HG03039 (cell line): ENCODE measurements at regions not wholly inside any gene's neighbourhood (a gene's known extent, or its start where the extent isn't known, plus 50 kb on each side); places are given as distances from the start of the nearest gene placed in this dataset.
"Not testable (repeated sequence)": the region's sequence is repeated elsewhere in the genome, so short reads cannot be mapped to it uniquely, and the experiment has no call there.

Experiments
- ATAC-seq: cut with Tn5 transposase; IDR thresholded peaks from one replicate; pipeline ENCODE4 v1.9.1; 2021; ENCODE audit warnings: mild to moderate bottlenecking, moderate library complexity; ENCODE audit not compliant: unreplicated experiment

DNA sequence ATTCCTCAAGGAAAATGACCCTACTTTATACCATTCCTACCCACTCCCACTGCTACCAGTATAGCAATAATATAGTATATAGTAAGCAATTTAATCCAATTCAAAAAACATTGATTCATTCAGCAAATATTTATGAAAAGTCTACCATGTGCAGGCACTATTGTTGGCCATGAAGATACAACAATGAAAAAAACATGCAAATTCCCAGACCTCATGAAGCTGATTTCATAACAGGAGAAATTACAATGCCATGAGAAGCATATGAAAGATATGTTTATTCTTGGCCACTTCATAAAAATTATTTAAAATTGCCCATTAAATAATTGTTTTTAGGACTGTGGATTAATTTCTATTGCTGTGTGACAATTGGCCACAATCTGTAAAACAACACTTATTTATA lies 315.8 kb upstream of the COL8A1 start:
- ATAC-seq = no peak

DNA sequence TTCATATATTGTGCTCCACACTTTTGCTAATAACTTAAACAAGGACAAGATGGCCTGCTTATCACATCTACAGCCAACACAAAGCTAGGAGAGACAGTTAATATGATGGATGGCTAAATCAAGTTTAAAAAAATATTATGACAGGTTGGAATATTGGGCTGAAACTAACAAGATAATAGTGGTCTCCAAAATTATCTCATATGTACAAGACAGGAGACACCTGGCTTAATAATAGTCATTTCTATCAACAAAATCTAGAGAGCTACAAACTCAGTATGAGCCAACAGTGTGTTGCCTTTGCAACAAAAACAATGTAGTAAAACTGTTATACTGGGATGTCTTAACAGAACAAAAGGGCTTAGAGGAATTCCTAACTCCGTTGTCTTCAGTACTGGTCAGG lies 317.1 kb upstream of the COL8A1 start:
- ATAC-seq = no peak

DNA sequence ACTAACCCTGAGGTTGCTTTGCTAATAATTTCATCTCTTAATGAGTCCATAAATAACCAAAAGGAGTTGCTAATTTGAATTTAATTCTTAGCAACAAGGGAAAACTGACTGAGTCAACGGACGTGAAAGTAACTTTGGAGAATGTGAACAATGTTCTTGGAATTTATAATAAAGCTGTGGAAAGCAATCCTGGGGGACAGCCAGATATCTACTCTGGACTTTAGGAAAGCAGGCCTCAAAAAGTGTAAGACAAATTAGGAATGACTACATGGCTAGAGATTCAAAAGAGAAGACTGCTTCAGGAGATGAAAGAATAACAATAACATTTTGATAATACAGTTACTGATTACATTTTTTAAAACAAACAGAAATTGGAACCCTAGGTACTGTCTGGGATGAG lies 318.4 kb upstream of the COL8A1 start:
- ATAC-seq = no peak

DNA sequence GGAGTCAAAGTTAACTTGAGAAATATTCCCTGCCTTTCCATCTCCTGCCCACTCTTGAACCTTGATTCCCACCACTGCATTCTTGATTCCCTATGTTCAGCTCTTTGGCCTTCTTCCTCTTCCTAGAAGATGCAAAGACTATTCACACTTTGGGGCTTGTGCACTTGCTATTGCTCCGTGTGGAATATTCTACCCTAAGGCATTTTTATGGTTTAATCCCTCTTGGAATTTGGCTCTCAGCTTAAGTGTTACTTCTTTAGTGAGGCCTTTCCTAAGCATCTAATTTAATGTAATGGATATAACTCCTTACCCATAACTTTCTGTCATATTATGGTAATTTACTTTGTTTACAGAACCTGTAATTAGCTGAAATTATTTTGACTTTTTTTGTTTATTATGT lies 318.9 kb upstream of the COL8A1 start:
- no peak for ATAC-seq

DNA sequence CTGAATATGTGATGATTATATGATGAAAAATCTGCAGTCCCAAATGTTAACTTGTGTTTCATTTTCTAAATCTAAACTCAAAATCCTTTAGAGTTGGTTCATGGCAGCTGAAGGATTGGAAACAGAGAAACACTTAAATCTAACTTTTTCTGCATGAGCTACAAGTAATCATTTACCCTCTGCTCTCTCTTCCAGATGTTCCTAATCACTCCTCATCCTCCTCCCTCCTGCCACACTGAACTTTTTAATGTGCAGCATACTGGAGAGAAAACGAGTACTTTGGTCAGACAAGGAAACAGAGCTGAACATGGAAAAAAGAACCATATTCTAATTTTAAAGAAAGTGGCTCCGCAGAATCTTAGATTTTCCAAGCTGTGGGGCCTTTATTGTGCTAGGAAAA lies 321.2 kb upstream of the COL8A1 start:
- ATAC-seq = no peak

DNA sequence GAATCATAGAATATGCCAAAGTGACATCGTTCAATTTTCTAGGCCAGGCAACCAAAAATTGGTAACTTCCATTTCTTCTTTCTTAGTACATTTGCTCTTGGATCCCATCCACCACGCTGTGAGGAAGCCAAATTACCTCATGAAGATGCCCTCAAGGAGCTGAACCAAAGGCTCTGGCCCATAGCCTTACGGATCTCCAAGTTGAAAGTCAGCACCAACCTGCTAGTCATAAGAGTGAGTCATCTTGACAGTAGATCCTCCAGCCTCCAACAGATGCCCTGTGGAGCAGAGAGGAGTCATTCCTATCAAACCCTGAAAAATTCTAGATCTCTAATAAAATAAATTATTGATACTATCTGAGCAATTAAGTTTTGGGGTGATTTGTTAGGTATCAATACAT lies 322.5 kb upstream of the COL8A1 start:
- no peak for ATAC-seq

DNA sequence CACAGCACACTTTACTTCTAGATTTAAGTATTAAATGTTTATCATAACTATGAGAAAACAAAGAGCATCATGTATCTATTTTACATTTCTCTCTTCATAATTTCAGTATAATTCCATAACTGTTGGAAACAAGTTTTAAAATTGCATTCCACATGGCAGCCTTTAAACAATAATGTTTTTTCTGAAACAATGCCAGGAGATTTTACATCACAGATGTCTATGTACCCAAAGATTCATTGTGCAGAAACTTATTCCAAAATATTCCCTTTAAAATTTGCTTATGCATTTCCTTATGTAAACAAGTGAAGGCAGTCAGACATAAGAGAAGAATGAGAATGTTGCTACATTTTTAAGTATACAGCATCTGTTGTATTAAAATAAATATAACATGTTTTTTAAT lies 324.9 kb upstream of the COL8A1 start:
- no peak for ATAC-seq

DNA sequence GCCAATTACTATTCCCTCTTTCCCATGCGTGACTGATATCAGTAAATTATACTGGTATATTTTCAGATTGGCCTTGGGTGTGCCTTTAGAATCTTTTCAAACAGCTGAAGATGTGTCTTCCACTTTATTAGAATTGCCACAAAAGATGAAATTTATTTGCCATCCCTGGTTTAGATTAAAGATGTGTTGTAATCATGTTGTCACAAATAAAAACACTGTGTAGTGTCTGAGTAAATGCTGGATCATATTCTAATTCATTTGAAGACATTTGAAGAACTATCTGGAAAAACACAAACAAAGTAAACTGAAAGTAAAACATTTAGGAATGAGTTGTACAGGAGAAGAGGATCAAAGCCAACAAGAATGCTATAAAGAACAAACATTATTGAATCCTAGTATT lies 339.7 kb upstream of the COL8A1 start:
- no peak for ATAC-seq

DNA sequence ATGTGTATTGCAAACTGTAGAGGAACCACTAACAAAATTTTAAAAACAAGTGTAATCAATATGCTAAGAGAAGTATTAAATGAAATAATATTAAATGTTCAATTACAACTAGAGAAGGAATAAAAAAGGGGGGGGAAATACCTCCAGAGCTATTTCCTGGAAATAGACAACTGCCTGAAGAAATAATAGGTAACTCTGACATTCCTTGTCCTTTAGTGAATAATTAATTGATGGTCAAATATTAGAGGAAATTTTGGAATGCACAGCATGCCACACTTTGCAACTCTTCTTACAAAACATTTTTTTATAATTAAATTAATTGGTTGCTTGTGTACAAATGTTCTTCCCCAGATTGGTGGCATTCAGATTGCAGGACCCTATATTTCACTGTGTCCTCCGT lies 342.6 kb upstream of the COL8A1 start:
- ATAC-seq = no peak

DNA sequence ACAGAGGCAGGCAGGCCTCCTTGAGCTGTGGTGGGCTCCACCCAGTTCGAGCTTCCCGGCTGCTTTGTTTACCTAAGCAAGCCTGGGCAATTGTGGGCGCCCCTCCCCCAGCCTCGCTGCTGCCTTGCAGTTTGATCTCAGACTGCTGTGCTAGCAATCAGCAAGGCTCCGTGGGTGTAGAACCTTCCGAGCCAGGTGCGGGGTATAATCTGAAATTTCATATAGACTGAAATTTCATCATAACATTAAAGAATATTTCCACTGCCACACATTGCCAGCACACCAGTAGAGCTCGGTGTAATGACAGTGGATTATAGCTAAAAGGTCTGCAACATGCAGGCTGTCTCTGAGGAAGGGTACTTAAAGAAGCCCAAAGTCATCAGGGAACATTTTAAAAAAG lies 344.3 kb upstream of the COL8A1 start:
- not testable (repeated sequence) for ATAC-seq

DNA sequence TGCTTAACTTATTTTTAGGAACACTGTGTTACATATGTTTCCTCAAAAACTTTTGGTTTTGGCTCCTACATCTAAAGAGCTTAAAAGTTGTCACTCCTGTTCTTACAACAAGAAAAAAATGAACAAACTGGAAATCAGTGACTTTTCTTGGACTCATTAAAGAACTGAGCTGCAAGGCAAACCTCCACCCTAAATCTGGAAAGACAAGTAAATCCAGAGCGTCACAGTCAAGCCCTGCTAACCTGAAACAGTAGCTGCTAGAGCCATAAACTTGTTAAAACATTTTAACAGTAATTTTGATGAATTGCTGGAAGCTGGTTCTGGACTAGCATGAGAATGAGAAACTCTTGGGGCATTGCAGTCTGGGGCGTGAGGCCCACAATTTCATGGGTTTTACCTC lies 350.5 kb upstream of the COL8A1 start:
- no peak for ATAC-seq

DNA sequence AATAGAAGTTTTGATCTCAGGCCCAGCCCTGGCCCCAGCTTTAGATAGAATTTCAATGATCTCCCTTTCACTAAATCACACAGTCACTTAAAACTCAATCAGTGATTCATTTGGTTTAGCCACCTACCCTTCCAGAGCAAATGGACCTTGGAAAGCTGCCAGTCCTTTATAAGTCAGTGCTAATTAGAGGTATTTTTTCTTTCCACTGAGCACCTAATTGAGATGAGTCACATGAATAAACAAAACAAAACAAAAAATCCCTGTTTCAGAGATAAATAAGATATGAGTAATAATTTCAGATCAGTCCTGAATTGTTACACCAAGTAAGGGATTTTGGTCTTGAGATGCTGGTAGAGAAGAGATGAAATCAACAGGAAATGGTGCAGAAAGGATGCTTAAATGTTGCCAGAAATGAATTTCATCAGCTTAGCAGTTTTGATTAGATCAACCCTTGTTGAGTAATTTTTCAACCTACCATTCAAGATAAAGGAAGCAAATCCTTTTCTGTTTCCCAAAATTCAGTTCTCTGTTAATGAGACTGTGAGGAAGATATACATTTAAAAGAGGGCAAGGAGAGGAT lies 352.0 kb upstream of the COL8A1 start:
- no peak for ATAC-seq

DNA sequence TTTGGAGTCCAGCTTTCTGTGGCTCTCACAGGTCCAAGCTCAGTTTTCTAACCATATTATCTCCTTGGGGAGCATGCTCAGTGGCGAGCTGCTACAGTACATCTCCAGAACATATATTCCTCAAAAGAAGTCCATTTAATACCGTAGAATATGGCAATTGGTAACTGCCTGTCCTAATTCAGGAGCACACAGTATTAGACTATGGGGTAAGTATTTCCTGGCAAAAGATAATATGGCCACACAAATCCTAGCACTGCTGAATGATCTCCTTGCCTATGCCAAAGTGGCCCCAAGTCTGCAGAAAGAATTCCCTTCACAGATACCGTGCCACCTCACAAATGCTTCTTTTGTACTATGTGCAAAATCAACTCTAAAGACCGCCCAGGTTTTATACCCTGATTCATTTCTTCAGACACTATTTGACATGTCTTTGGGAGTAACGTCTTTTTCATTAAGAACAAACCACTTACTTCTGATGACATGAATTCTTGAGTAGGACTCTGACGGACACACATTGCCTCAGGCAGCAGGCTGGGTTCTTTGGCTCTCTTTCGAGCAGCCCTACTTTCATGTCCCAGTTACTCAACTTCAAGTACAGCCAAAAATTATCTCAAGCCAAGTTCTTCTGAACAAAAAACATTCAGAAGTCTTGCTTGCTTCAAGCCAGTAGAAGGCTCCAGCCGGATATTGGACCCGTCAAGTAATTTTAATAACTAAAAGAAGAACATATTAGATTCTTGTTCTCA lies 368.3 kb upstream of the DCBLD2 start:
- ATAC-seq = no peak

DNA sequence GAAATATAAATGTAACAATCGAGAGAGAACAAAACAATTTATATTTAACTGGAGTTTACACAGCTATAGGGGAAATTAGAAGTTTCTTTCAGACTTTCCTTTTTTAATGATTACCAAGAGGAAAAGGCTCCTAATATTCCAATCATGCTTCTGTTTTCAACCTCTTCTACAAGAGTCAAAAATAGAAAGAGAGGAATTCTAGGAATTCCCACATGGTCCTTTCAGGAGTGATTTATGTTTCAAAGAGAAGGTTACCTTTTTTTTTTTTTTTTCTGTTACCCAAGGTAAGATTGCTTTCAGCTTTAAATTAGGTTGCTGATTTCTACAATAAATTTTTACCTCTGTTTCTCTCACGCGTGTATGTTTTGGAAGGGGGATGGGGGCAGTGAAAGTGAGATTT lies 355.3 kb upstream of the DCBLD2 start:
- ATAC-seq = no peak

DNA sequence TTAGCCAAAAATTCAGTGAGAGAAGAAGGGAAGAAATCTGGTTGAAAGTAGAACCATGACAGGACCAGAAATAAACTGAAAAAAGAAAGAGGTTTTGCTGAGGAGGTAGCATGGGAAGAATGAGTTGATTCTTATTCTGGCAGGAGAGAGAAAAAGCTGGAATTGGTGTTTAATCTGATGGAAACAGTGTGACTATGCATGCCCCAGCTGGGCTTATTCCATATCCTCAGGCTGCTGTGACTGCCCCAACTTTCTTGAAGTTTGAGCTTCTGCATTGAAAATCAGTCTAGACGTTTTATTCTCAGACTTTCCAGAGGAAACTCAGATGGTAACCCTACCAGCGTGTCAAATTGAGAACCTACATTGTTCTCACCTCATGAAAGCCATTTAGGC lies 352.5 kb upstream of the DCBLD2 start:
- ATAC-seq = no peak

DNA sequence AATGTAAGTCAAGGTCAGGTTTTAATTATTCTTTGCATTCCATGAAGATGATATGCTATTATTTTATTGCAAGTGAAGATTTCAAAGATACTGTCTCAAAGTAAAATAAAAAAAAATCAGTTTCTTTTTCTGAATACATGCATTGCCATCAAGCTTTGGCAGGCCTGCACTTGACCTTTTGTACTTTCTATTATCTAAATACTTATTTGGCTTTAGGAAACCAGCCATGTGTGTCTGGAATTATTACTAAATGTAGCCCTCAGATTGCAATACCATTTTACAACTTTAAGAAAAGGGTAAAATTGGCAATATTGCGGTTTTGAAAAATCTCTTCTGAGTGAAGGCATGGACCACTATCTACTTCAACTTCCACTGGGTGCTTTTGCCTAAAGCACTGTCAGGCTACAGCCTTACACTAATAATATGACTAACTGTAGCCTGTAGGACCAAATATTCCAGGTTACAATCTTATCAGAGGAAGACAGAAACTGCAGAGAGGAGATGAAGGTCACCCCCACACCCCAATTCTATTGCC lies 349.4 kb upstream of the DCBLD2 start:
- ATAC-seq = no peak

DNA sequence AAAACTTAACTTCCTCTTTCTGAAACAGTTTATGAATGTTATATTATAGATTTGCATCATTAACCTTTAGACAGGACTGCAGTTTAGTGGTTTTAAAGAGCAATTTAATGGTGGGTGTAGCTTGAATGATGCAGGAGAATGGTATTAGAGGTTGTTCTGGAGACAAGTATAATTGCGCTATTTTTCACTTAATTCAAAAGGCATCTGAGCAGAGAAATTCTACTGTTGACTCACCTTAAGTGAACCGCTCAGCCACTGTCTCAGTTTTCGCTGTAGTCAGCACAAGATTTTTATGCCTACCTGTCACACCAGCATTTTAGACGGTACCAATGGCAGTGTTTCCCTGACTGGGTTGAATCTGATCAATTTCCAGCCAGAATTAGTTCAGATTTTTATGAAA lies 348.8 kb upstream of the DCBLD2 start:
- ATAC-seq = no peak

DNA sequence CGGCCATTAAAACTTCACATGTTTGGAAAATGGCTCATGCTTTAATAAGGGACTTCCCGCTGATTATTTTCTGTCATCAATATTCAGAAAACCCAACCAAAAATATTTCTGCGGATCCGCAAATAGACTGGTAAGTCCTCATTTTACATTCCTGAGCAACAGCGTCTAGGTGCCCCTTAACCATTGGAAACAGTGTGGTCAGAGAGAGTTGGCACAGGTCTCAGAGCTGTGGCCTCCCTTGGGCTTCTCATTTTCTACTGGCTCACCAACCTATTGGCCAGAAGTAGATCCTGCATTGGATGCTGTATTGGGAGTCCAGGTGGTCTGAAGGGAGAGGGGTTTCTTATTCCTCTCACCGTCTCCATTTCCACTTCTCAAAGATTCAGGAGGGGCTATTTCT lies 348.1 kb upstream of the DCBLD2 start:
- ATAC-seq = no peak

DNA sequence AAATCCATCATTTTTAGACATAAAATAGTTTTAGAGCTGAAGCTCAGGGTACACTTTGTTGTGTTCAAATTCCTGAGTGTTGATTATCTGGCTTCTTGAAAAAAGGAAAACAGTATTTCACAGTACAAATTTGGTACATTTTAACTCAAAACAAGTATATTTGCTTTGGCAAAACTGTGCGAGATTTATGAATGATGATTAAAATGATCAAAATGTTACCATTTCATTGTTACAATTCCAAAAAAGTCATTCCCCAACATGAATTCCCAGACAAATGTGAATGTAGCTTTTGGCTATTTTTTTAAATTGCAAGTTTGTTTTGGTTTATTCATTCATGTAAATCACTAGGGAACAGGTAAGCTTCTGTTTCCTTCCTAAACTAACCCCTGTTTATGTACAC lies 347.4 kb upstream of the DCBLD2 start:
- no peak for ATAC-seq

DNA sequence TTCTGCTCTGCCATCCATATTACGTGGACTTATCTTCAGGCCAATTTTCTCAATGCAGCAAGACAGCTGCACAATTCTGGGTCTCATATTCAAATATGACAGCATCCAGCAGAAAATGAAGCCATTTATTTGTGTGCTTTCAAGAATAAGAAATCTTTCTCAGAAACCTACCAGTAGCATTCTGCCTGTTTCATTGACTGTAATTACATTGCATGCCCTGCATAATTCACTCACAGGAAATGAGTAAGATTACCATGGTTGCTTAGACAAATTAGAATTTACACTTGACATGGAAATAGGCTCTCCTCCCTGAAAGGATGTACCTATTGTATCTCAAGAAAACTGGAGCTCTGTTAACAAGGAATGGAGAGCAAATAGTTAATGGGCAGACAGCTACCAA lies 346.6 kb upstream of the DCBLD2 start:
- ATAC-seq = no peak

DNA sequence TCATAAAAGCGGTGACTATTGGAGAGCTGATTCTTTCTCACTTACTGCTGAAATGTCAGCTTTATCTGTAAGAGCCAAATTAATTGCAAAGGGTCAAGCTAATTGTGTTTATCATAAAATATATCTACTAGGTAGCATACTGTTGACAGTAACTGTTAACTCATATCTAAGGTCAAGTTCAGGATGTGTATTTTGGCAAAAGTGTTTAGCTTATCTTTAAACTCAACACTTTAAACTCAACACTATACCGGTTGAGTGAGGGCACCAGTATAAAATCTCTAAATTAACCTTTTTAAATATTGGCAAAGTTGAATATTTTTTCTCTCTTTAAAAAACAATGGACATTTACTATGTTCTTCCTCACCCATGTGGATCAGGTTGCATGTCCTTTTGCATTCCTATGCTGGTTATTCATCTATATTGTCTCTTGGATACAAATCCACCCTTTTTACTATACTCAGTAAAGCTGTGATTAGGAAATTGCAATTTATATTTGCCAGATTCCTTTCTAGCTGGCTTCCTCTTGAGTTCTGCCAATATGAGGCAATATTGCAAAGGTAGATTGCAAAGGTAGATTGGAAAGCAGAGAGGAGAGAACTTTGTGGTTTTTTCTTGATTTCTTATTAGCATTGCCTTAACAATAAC lies 344.6 kb upstream of the DCBLD2 start:
- ATAC-seq = no peak

DNA sequence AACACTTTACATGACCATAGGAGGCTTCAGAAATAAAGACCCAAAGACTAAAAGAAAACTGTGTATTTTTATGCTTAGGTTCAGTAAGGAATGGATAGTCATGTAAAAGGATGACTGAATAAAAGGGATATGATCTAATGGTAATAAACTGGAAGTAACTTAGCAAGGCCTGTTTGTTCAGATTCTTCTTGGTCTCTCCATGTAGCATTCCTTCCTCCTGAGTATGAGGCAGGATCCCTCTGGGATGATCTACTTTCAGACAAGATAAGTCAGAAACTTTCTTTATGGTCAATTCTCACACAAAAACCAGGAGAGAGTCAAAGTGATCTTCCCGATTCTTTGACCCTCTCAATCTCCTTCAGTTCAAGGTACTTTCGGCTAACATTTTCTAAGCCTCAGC lies 340.8 kb upstream of the DCBLD2 start:
- ATAC-seq = no peak
